ENCODE measurements at regions not wholly inside any gene's neighbourhood (a gene's known extent, or its start where the extent isn't known, plus 50 kb on each side); places are given as distances from the start of the nearest gene placed in this dataset.
A peak's percentile ranks its signal among the peaks of the same experiment; 100 is the strongest.

- no peak for TF ChIP-seq JUND (IDR thresholded peaks at IDR 0.05; ENCODE audit: low read depth)
- in situ Hi-C loops (cut with HindIII; ENCODE audit: low pct_unique_long_range_greater_than_20kb, low sequenced_read_pairs): no loop called here
- no peak for DNase-seq (ENCODE audit: low read depth in 1 of 2, low spot score in 1 of 2)
Measured at GRCh38 chr5:173790177-173790719, 97.9 kb upstream of the CPEB4 start.

- DNase-seq (ENCODE audit: low read depth in 1 of 2, low spot score in 1 of 2): no peak
- TF ChIP-seq JUND (IDR thresholded peaks at IDR 0.05; ENCODE audit: low read depth): no peak
- in situ Hi-C loops (cut with HindIII; ENCODE audit: low pct_unique_long_range_greater_than_20kb, low sequenced_read_pairs): no loop called here
Measured at GRCh38 chr5:173790836-173791546, 97.2 kb upstream of the CPEB4 start.

GRCh38 chr5:173791878-173792277 lies 96.3 kb upstream of the CPEB4 start:
- DNase-seq (ENCODE audit: low read depth in 1 of 2, low spot score in 1 of 2): no peak
- no peak for TF ChIP-seq JUND (IDR thresholded peaks at IDR 0.05; ENCODE audit: low read depth)
- in situ Hi-C loops (cut with HindIII; ENCODE audit: low pct_unique_long_range_greater_than_20kb, low sequenced_read_pairs): no loop called here

GRCh38 chr5:173792781-173793547 lies 95.2 kb upstream of the CPEB4 start:
- no peak for TF ChIP-seq JUND (IDR thresholded peaks at IDR 0.05; ENCODE audit: low read depth)
- DNase-seq (ENCODE audit: low read depth in 1 of 2, low spot score in 1 of 2): peak in 1 of 2 experiments; percentile 55
- in situ Hi-C loops (cut with HindIII; ENCODE audit: low pct_unique_long_range_greater_than_20kb, low sequenced_read_pairs): no loop called here

GRCh38 chr5:173793648-173794548 lies 94.3 kb upstream of the CPEB4 start:
- TF ChIP-seq JUND (IDR thresholded peaks at IDR 0.05; ENCODE audit: low read depth): no peak
- in situ Hi-C loops (cut with HindIII; ENCODE audit: low pct_unique_long_range_greater_than_20kb, low sequenced_read_pairs): no loop called here
- peak in 1 of 2 experiments; percentile 34 for DNase-seq (ENCODE audit: low read depth in 1 of 2, low spot score in 1 of 2)

- DNase-seq (ENCODE audit: low read depth in 1 of 2, low spot score in 1 of 2): no peak
- in situ Hi-C loops (cut with HindIII; ENCODE audit: low pct_unique_long_range_greater_than_20kb, low sequenced_read_pairs): no loop called here
- TF ChIP-seq JUND (IDR thresholded peaks at IDR 0.05; ENCODE audit: low read depth): no peak
Measured at GRCh38 chr5:173794901-173795416, 93.2 kb upstream of the CPEB4 start.

- no peak for TF ChIP-seq JUND (IDR thresholded peaks at IDR 0.05; ENCODE audit: low read depth)
- in situ Hi-C loops (cut with HindIII; ENCODE audit: low pct_unique_long_range_greater_than_20kb, low sequenced_read_pairs): no loop called here
- DNase-seq (ENCODE audit: low read depth in 1 of 2, low spot score in 1 of 2): peak in 1 of 2 experiments; percentile 51
Measured at GRCh38 chr5:173795601-173796000, 92.5 kb upstream of the CPEB4 start.

GRCh38 chr5:173796721-173797495 lies 91.2 kb upstream of the CPEB4 start:
- in situ Hi-C loops (cut with HindIII; ENCODE audit: low pct_unique_long_range_greater_than_20kb, low sequenced_read_pairs): no loop called here
- no peak for TF ChIP-seq JUND (IDR thresholded peaks at IDR 0.05; ENCODE audit: low read depth)
- DNase-seq (ENCODE audit: low read depth in 1 of 2, low spot score in 1 of 2): no peak

- in situ Hi-C loops (cut with HindIII; ENCODE audit: low pct_unique_long_range_greater_than_20kb, low sequenced_read_pairs): no loop called here
- DNase-seq (ENCODE audit: low read depth in 1 of 2, low spot score in 1 of 2): no peak
- TF ChIP-seq JUND (IDR thresholded peaks at IDR 0.05; ENCODE audit: low read depth): no peak
Measured at GRCh38 chr5:173798127-173798810, 89.9 kb upstream of the CPEB4 start.

- no peak for TF ChIP-seq JUND (IDR thresholded peaks at IDR 0.05; ENCODE audit: low read depth)
- no peak for DNase-seq (ENCODE audit: low read depth in 1 of 2, low spot score in 1 of 2)
- in situ Hi-C loops (cut with HindIII; ENCODE audit: low pct_unique_long_range_greater_than_20kb, low sequenced_read_pairs): no loop called here
Measured at GRCh38 chr5:173800340-173800739, 87.8 kb upstream of the CPEB4 start.

- in situ Hi-C loops (cut with HindIII; ENCODE audit: low pct_unique_long_range_greater_than_20kb, low sequenced_read_pairs): no loop called here
- DNase-seq (ENCODE audit: low read depth in 1 of 2, low spot score in 1 of 2): peak; percentile 33 to 79
- TF ChIP-seq JUND (IDR thresholded peaks at IDR 0.05; ENCODE audit: low read depth): no peak
Measured at GRCh38 chr5:173801006-173801405, 87.1 kb upstream of the CPEB4 start.

Measured in T47D (cell line).